MM.1S (cell line): ENCODE measurements at regions not wholly inside any gene's neighbourhood (a gene's known extent, or its start where the extent isn't known, plus 50 kb on each side); places are given as distances from the start of the nearest gene placed in this dataset.

ENCODE experiments used
- DNase-seq: peaks from one replicate; pipeline ENCODE4 v3.0.0-alpha.2; 2015
- H2AFZ ChIP-seq: fragments of 300-600 bp; sonication (generic); 2 replicates; pipeline ENCODE4 v1.6.0; 2016; ENCODE audit warnings: antibody characterized with exemption, low read length
- H3F3A ChIP-seq: fragments of 300-600 bp; sonication (generic); 2 replicates; pipeline ENCODE4 v1.6.1; 2016; ENCODE audit warnings: mild to moderate bottlenecking, antibody characterized with exemption, low read length, moderate library complexity, mixed read lengths; ENCODE audit not compliant: insufficient read depth
- H3K27ac ChIP-seq: fragments of 300-600 bp; sonication (generic); 2 replicates; pipeline ENCODE4 v1.5.1; 2016; ENCODE audit warnings: mild to moderate bottlenecking, low read length
- H3K27me3 ChIP-seq: fragments of 300-600 bp; sonication (generic); replicated peaks from 2 replicates; pipeline ENCODE4 v1.6.0; 2016; ENCODE audit warnings: low read length; ENCODE audit not compliant: insufficient read depth
- H3K36me3 ChIP-seq: fragments of 300-600 bp; sonication (generic); replicated peaks from 2 replicates; pipeline ENCODE4 v1.6.1; 2016; ENCODE audit warnings: mild to moderate bottlenecking, low read length, mixed read lengths; ENCODE audit not compliant: insufficient read depth
- H3K4me1 ChIP-seq: fragments of 300-600 bp; sonication (generic); 2 replicates; pipeline ENCODE4 v1.6.1; 2016; ENCODE audit warnings: low read length, mixed read lengths
- H3K4me2 ChIP-seq: fragments of 300-600 bp; sonication (generic); 2 replicates; pipeline ENCODE4 v1.6.0; 2016; ENCODE audit warnings: low read depth, low read length
- H3K4me3 ChIP-seq: fragments of 300-600 bp; sonication (generic); 2 replicates; pipeline ENCODE4 v1.5.1; 2016; ENCODE audit warnings: low read length, mixed read lengths
- H3K79me2 ChIP-seq: fragments of 300-600 bp; sonication (generic); 2 replicates; pipeline ENCODE4 v1.6.1; 2016; ENCODE audit warnings: mixed run types, low read length, mixed read lengths
- H3K9ac ChIP-seq: fragments of 300-600 bp; sonication (generic); 2 replicates; pipeline ENCODE4 v1.6.1; 2016; ENCODE audit warnings: low read length, mixed read lengths
- H3K9me2 ChIP-seq: fragments of 300-600 bp; sonication (generic); replicated peaks from 2 replicates; pipeline ENCODE4 v1.6.1; 2016; ENCODE audit warnings: mild to moderate bottlenecking, low read length, mixed read lengths; ENCODE audit not compliant: insufficient read depth
- H3K9me3 ChIP-seq: fragments of 300-600 bp; sonication (generic); replicated peaks from 2 replicates; pipeline ENCODE4 v1.6.1; 2016; ENCODE audit warnings: mild to moderate bottlenecking, low read length, mixed read lengths; ENCODE audit not compliant: insufficient read depth
- H4K20me1 ChIP-seq: fragments of 300-600 bp; sonication (generic); 2 replicates; pipeline ENCODE4 v1.6.1; 2016; ENCODE audit warnings: mild to moderate bottlenecking, low read length, moderate library complexity, mixed read lengths; ENCODE audit not compliant: insufficient read depth
- EZH2 ChIP-seq: fragments of 300-600 bp; sonication (generic); optimal IDR thresholded peaks from 2 replicates; pipeline ENCODE3; 2017; ENCODE audit warnings: low read depth, mild to moderate bottlenecking, antibody characterized with exemption, low read length, mixed read lengths
- EZH2phosphoT487 ChIP-seq: fragments of 300-600 bp; sonication (generic); IDR thresholded peaks from 2 replicates; pipeline ENCODE4 v1.6.1; 2018; ENCODE audit warnings: antibody characterized with exemption, low read length
- TF ChIP-seq, protein P1 (sequence below): fragments of 300-600 bp; sonication (generic); IDR thresholded peaks from 2 replicates; pipeline ENCODE4 v1.5.1; 2016; ENCODE audit warnings: antibody characterized with exemption, low read length, mixed read lengths

DNA sequence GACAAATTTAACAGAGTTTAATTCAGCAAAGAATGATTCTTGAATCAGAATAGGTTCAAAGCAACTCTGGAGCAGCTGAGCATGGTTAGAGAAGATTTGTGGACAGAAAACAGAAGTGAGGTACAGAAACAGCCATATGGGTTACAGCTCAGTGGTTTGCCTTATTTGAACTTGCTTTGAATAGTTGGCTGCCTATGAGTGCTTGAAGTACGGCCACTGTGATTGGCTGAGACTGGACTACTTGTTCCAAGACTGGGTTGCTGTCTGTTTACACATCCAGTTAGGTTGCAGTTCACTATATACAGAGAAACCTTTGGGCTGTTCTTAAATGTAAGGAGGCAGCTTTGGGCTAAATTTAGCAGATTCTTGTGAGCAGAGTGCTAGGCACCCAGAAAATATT, 79.4 kb upstream of the CADPS start:
- Histone ChIP-seq H3K9me3 (no peaks in the 10 kb centered on the region), H2AFZ (no peak overlapping the region), H3K27me3 (no peaks in the 10 kb centered on the region), H3K4me3 (no peak overlapping the region), H3K9me2 (no peaks in the 10 kb centered on the region), H3K79me2 (no peaks in the 10 kb centered on the region), H3K4me1 (no peaks in the 10 kb centered on the region), H3K4me2 (no peak overlapping the region), H4K20me1 (no peaks in the 10 kb centered on the region), H3K27ac (no peak overlapping the region), H3K36me3 (no peaks in the 10 kb centered on the region), H3K9ac (no peak overlapping the region), H3F3A (no peaks in the 10 kb centered on the region)
- TF ChIP-seq EZH2phosphoT487 (no peak), EZH2 (no peak)
- TF ChIP-seq, protein P1, sequence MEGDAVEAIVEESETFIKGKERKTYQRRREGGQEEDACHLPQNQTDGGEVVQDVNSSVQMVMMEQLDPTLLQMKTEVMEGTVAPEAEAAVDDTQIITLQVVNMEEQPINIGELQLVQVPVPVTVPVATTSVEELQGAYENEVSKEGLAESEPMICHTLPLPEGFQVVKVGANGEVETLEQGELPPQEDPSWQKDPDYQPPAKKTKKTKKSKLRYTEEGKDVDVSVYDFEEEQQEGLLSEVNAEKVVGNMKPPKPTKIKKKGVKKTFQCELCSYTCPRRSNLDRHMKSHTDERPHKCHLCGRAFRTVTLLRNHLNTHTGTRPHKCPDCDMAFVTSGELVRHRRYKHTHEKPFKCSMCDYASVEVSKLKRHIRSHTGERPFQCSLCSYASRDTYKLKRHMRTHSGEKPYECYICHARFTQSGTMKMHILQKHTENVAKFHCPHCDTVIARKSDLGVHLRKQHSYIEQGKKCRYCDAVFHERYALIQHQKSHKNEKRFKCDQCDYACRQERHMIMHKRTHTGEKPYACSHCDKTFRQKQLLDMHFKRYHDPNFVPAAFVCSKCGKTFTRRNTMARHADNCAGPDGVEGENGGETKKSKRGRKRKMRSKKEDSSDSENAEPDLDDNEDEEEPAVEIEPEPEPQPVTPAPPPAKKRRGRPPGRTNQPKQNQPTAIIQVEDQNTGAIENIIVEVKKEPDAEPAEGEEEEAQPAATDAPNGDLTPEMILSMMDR = no peak
- DNase-seq = no peak

DNA sequence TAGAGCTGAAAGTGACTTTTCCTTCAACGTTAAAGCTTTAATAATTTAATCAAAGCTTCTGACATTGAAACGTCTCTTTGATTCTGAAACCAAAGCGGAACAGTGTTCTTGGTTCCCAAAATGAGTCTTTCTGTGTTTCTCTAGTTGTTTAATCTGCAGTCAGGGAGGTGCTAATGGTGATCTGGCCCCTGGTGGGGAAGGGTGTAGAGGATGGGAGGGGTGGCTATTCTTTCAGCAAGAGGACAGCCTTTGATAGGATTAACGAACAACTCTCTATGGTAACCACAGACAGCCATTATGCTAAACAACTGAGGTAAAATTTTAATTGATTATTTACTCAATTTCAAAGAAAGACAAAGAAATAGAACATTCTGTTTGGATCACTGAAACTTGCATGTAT, 79.9 kb upstream of the CADPS start:
- Histone ChIP-seq H3K79me2 (no peaks in the 10 kb centered on the region), H3K9me3 (no peaks in the 10 kb centered on the region), H3K27ac (no peak overlapping the region), H3K4me2 (no peak overlapping the region), H3K27me3 (no peaks in the 10 kb centered on the region), H3F3A (no peaks in the 10 kb centered on the region), H2AFZ (no peak overlapping the region), H3K36me3 (no peaks in the 10 kb centered on the region), H3K4me3 (no peak overlapping the region), H3K9me2 (no peaks in the 10 kb centered on the region), H3K4me1 (no peaks in the 10 kb centered on the region), H4K20me1 (no peaks in the 10 kb centered on the region), H3K9ac (no peak overlapping the region)
- no peak for DNase-seq
- TF ChIP-seq EZH2phosphoT487 (no peak), EZH2 (no peak)
- TF ChIP-seq, protein P1 = no peak

DNA sequence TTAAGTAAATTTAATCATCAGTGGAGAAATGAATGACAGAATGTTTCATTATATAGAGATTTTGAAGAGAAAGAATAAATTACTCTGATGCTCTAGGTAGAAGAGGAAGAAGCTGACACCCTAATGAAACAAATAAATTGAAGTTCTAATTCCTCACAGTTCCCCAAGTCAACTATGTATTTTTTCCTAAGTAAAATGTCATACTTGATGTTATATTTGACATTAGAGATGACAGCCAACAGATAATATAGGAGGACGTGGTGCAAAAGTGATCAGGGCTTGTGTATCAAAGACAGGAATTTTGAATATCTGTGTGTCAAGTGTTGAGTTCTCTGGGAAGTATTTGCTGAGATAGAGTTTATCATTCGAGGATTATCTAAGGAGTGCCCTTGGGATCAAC, 81.2 kb upstream of the CADPS start:
- no peaks in the 10 kb centered on the region for H3F3A ChIP-seq
- TF ChIP-seq EZH2 (no peak), EZH2phosphoT487 (no peak)
- TF ChIP-seq, protein P1 = no peak
- H3K4me2 ChIP-seq = no peak overlapping the region
- H3K9me3 ChIP-seq = no peaks in the 10 kb centered on the region
- H3K9me2 ChIP-seq = no peaks in the 10 kb centered on the region
- no peak overlapping the region for H3K4me3 ChIP-seq
- H3K36me3 ChIP-seq = no peaks in the 10 kb centered on the region
- no peaks in the 10 kb centered on the region for H3K4me1 ChIP-seq
- H3K79me2 ChIP-seq = no peaks in the 10 kb centered on the region
- no peak overlapping the region for H3K9ac ChIP-seq
- H3K27ac ChIP-seq = no peak overlapping the region
- no peaks in the 10 kb centered on the region for H3K27me3 ChIP-seq
- no peak overlapping the region for H2AFZ ChIP-seq
- H4K20me1 ChIP-seq = no peaks in the 10 kb centered on the region
- DNase-seq = no peak
